ENCODE measurements at regions not wholly inside any gene's neighbourhood (a gene's known extent, or its start where the extent isn't known, plus 50 kb on each side); places are given as distances from the start of the nearest gene placed in this dataset.

DNA sequence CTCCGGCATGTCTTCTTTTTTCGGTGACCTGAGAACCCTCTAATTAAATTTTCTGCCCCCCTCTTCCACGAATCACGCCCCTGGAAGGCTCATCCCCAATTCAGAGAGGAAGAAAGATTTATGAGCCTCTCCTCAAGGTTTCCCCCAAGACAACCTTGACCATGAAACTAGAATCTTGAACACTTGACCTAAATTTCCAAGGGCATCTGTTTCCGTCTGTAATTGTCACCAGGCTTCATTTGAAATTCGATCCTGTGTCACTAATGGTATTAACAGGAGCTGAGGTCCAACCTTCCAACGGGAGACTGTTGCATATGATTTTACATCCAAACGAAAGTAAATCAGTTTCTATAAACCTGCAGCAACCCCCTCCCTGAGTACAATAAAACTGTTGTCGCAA is 139.9 kb upstream of the ZIC3 start:
- no peaks in the 10 kb centered on the region for H3K36me3 ChIP-seq
- WGBS (ENCODE audit: insufficient coverage, low coverage, low lambda C conversion rate, missing lambda C conversion rate) = 13% methylated on average over 9 of the region's 9 CpGs
- DNase-seq (no peak), ATAC-seq (no peak)
- TF ChIP-seq, protein P1, sequence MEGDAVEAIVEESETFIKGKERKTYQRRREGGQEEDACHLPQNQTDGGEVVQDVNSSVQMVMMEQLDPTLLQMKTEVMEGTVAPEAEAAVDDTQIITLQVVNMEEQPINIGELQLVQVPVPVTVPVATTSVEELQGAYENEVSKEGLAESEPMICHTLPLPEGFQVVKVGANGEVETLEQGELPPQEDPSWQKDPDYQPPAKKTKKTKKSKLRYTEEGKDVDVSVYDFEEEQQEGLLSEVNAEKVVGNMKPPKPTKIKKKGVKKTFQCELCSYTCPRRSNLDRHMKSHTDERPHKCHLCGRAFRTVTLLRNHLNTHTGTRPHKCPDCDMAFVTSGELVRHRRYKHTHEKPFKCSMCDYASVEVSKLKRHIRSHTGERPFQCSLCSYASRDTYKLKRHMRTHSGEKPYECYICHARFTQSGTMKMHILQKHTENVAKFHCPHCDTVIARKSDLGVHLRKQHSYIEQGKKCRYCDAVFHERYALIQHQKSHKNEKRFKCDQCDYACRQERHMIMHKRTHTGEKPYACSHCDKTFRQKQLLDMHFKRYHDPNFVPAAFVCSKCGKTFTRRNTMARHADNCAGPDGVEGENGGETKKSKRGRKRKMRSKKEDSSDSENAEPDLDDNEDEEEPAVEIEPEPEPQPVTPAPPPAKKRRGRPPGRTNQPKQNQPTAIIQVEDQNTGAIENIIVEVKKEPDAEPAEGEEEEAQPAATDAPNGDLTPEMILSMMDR (IDR thresholded peaks at IDR 0.05) = no peak
- TF ChIP-seq POLR2A (IDR thresholded peaks at IDR 0.05) = no peak
- peaks cover 0 to 4% (median 0%) of the 10 kb centered on the region in 4 donors for H3K4me1 ChIP-seq
- no peak overlapping the region for H3K4me3 ChIP-seq
- intact Hi-C loops (cut with DNase I) = no loop called here
- no peaks in the 10 kb centered on the region for H3K9me3 ChIP-seq
- H3K27ac ChIP-seq = no peak overlapping the region
- H3K27me3 ChIP-seq = peaks cover 16 to 30% of the 10 kb centered on the region in 2 donors

GRCh38 chrX:137425273-137425902 is 140.5 kb upstream of the ZIC3 start:
- Histone ChIP-seq H3K36me3 (no peaks in the 10 kb centered on the region), H3K9me3 (no peaks in the 10 kb centered on the region), H3K27me3 (peaks cover 16 to 30% of the 10 kb centered on the region in 2 donors), H3K27ac (no peak overlapping the region), H3K4me1 (peaks cover 0 to 4% (median 0%) of the 10 kb centered on the region in 4 donors), H3K4me3 (no peak overlapping the region)
- no peak for DNase-seq
- no peak for TF ChIP-seq POLR2A (IDR thresholded peaks at IDR 0.05)
- TF ChIP-seq, protein P1 (IDR thresholded peaks at IDR 0.05) = no peak
- intact Hi-C loops (cut with DNase I) = no loop called here
- 10% methylated on average over 22 of the region's 25 CpGs for WGBS (ENCODE audit: insufficient coverage, low coverage, low lambda C conversion rate, missing lambda C conversion rate)
- no peak for ATAC-seq

DNA sequence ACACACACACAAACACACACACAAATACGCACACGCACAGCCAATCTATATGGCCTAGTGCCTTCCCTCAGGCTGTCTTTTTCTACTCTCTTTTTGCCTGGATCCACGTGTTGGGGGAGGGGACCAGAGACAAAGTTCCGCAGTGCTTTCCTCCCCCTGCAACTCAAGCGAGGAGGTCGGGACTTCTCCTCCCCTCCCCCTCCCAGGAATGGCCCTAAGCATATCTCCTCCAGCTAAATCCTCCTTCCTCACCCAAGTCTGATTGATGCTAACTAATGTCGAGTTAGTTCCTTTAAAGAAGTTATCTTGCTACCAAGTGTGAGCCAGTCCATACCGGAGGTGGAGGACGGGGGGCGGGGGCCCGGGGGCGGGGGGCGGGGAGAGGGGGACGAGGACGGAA is 141.2 kb upstream of the ZIC3 start:
- TF ChIP-seq POLR2A (IDR thresholded peaks at IDR 0.05) = no peak
- TF ChIP-seq, protein P1 (IDR thresholded peaks at IDR 0.05) = no peak
- H3K4me1 ChIP-seq = peaks cover 0 to 4% (median 0%) of the 10 kb centered on the region in 4 donors
- no peak overlapping the region for H3K4me3 ChIP-seq
- no peak overlapping the region for H3K27ac ChIP-seq
- 10% methylated on average over 14 of the region's 15 CpGs for WGBS (ENCODE audit: insufficient coverage, low coverage, low lambda C conversion rate, missing lambda C conversion rate)
- no peaks in the 10 kb centered on the region for H3K9me3 ChIP-seq
- H3K27me3 ChIP-seq = peaks cover 16 to 30% of the 10 kb centered on the region in 2 donors
- ATAC-seq (no peak), DNase-seq (no peak)
- no peaks in the 10 kb centered on the region for H3K36me3 ChIP-seq
- intact Hi-C loops (cut with DNase I) = no loop called here

GRCh38 chrX:137423241-137423640 is 142.7 kb upstream of the ZIC3 start:
- no peak for TF ChIP-seq POLR2A (IDR thresholded peaks at IDR 0.05)
- TF ChIP-seq, protein P1 (IDR thresholded peaks at IDR 0.05) = no peak
- intact Hi-C loops (cut with DNase I) = no loop called here
- Histone ChIP-seq H3K4me3 (no peak overlapping the region), H3K4me1 (peaks cover 0 to 4% (median 0%) of the 10 kb centered on the region in 4 donors), H3K27ac (no peak overlapping the region), H3K27me3 (peaks cover 13 to 18% of the 10 kb centered on the region in 2 donors), H3K9me3 (no peaks in the 10 kb centered on the region), H3K36me3 (no peaks in the 10 kb centered on the region)
- ATAC-seq = no peak
- WGBS (ENCODE audit: insufficient coverage, low coverage, low lambda C conversion rate, missing lambda C conversion rate) = 4% methylated on average over 3 of the region's 3 CpGs
- no peak for DNase-seq

All from right lobe of liver (tissue), 6 donors.